Calu3 (cell line): ENCODE measurements at regions not wholly inside any gene's neighbourhood (a gene's known extent, or its start where the extent isn't known, plus 50 kb on each side); places are given as distances from the start of the nearest gene placed in this dataset.
A peak's percentile ranks its signal among the peaks of the same experiment; 100 is the strongest.
"Not testable (repeated sequence)": the region's sequence is repeated elsewhere in the genome, so short reads cannot be mapped to it uniquely, and the experiment has no call there.

ENCODE experiments used
- BruUV-seq: library from RNA; stranded (reverse); fragments of 400-500 nt; replicated peaks from 2 replicates; lab custom pipeline; 2021; lab: Mats Ljungman, UMichigan
- CTCF ChIA-PET: fragments of 300-600 bp; sonication (Branson Sonifier 250); formaldehyde crosslinking; loops from one replicate; lab custom pipeline; 2022; ENCODE audit warnings: antibody characterized with exemption; lab: Charles Lee
- DNase-seq: peaks from one replicate; pipeline ENCODE4 v3.0.0; 2022
- H3K27ac Mint-ChIP-seq: one replicate; pipeline ENCODE4 v1.8.0; 2022; ENCODE audit warnings: mixed read lengths; ENCODE audit not compliant: unreplicated experiment
- H3K27me3 Mint-ChIP-seq: one replicate; pipeline ENCODE4 v1.8.0; 2022; ENCODE audit warnings: mixed read lengths; ENCODE audit not compliant: unreplicated experiment
- H3K36me3 Mint-ChIP-seq: one replicate; pipeline ENCODE4 v1.8.0; 2022; ENCODE audit warnings: mild to moderate bottlenecking, moderate library complexity, mixed read lengths; ENCODE audit not compliant: insufficient read depth, unreplicated experiment
- H3K4me1 Mint-ChIP-seq: one replicate; pipeline ENCODE4 v1.8.0; 2022; ENCODE audit warnings: mild to moderate bottlenecking, low read depth, mixed read lengths; ENCODE audit not compliant: unreplicated experiment
- H3K4me3 Mint-ChIP-seq: one replicate; pipeline ENCODE4 v1.8.0; 2022; ENCODE audit warnings: mild to moderate bottlenecking, low read depth, moderate library complexity, mixed read lengths; ENCODE audit not compliant: unreplicated experiment
- H3K9me3 Mint-ChIP-seq: one replicate; pipeline ENCODE4 v1.8.0; 2022; ENCODE audit warnings: low read depth, mixed read lengths; ENCODE audit not compliant: unreplicated experiment
- CTCF ChIP-seq: fragments of 200-600 bp; IDR thresholded peaks from one replicate; pipeline ENCODE4 v1.8.0; 2022; ENCODE audit warnings: antibody characterized with exemption; ENCODE audit not compliant: unreplicated experiment
- intact Hi-C: fragments of 100-400 bp; cut with micrococcal nuclease; formaldehyde crosslinking; loops from one replicate; pipeline ENCODE4 v1.10.0; 2022; ENCODE audit not compliant: unreplicated experiment

- Mint-ChIP-seq H3K4me3 (peak overlapping the region; percentile 41), H3K27ac (peak overlapping the region; percentile 57)
Observed at GRCh38 chr2:211014906-211015305, 458.5 kb downstream of the CPS1 start.

GRCh38 chr2:211025089-211025488 is 468.7 kb downstream of the CPS1 start:
- peaks cover 13% of the 10 kb centered on the region for H3K9me3 Mint-ChIP-seq
- DNase-seq, BruUV-seq, intact Hi-C loops, H3K36me3 Mint-ChIP-seq, H3K27ac Mint-ChIP-seq, H3K4me3 Mint-ChIP-seq, H3K27me3 Mint-ChIP-seq, H3K4me1 Mint-ChIP-seq, CTCF ChIA-PET: not testable (repeated sequence)

More at GRCh38 chr2:211014906-211015305, 458.5 kb downstream of the CPS1 start:
- Mint-ChIP-seq H3K9me3 (peaks cover 3% of the 10 kb centered on the region), H3K27me3 (no peaks in the 10 kb centered on the region), H3K4me1 (peaks cover 21% of the 10 kb centered on the region), H3K36me3 (no peaks in the 10 kb centered on the region)
- CTCF ChIA-PET: no interaction called here
- intact Hi-C loops: no loop called here
- DNase-seq: no peak
- BruUV-seq: no TSS peak
- no peak for TF ChIP-seq CTCF

GRCh38 chr2:211026109-211026508 is 469.7 kb downstream of the CPS1 start:
- H3K9me3 Mint-ChIP-seq: peaks cover 13% of the 10 kb centered on the region
- intact Hi-C loops: no loop called here
- no peaks in the 10 kb centered on the region for H3K4me1 Mint-ChIP-seq
- no peak for TF ChIP-seq CTCF
- H3K27me3 Mint-ChIP-seq: no peaks in the 10 kb centered on the region
- CTCF ChIA-PET: interaction anchor here (0.6 kb wide), 1 partner anchor 414 kb away, joined by 4 read pairs; no protein-coding TSS in a partner anchor
- no TSS peak for BruUV-seq
- no peak for DNase-seq
- no peaks in the 10 kb centered on the region for H3K36me3 Mint-ChIP-seq
- H3K27ac Mint-ChIP-seq: no peak overlapping the region
- no peak overlapping the region for H3K4me3 Mint-ChIP-seq

- CTCF ChIA-PET: no interaction called here
- no peak overlapping the region for H3K4me3 Mint-ChIP-seq
- no peaks in the 10 kb centered on the region for H3K4me1 Mint-ChIP-seq
- no TSS peak for BruUV-seq
- no peak overlapping the region for H3K27ac Mint-ChIP-seq
- H3K36me3 Mint-ChIP-seq: no peaks in the 10 kb centered on the region
- no peak for DNase-seq
- H3K27me3 Mint-ChIP-seq: no peaks in the 10 kb centered on the region
- TF ChIP-seq CTCF: no peak
- intact Hi-C loops: no loop called here
- H3K9me3 Mint-ChIP-seq: peaks cover 8% of the 10 kb centered on the region
Observed at GRCh38 chr2:211027976-211028375, 471.6 kb downstream of the CPS1 start.

- H3K27me3 Mint-ChIP-seq: no peaks in the 10 kb centered on the region
Observed at GRCh38 chr2:211033765-211034164, 477.4 kb downstream of the CPS1 start.

More at GRCh38 chr2:211033765-211034164, 477.4 kb downstream of the CPS1 start:
- no TSS peak for BruUV-seq
- no peaks in the 10 kb centered on the region for H3K9me3 Mint-ChIP-seq
- H3K36me3 Mint-ChIP-seq: no peaks in the 10 kb centered on the region
- no peak overlapping the region for H3K4me3 Mint-ChIP-seq
- peak; percentile 47 for TF ChIP-seq CTCF
- intact Hi-C loops: loop anchor here (1.0 to 10.0 kb wide), 4 partner anchors 125 to 1534 kb away; no protein-coding TSS in a partner anchor
- peaks cover 10% of the 10 kb centered on the region for H3K4me1 Mint-ChIP-seq
- CTCF ChIA-PET: no interaction called here
- DNase-seq: peak; percentile 24
- no peak overlapping the region for H3K27ac Mint-ChIP-seq
